Frontal cortex (tissue), 3 donors: ENCODE measurements at regions not wholly inside any gene's neighbourhood (a gene's known extent, or its start where the extent isn't known, plus 50 kb on each side); places are given as distances from the start of the nearest gene placed in this dataset.

ENCODE experiments used
- DNase-seq, 2 donors: peaks; one replicate each; pipeline ENCODE4 v3.0.0; 2012; ENCODE audit warnings: low spot score in 2 of 2
- FAIRE-seq: peaks from 2 replicates; lab custom pipeline; 2012; peaks lifted over from hg19 to GRCh38; lab: Jason Lieb, UNC
- donor health status: control.
- donor health status: control.
- donor health status: control.

DNA sequence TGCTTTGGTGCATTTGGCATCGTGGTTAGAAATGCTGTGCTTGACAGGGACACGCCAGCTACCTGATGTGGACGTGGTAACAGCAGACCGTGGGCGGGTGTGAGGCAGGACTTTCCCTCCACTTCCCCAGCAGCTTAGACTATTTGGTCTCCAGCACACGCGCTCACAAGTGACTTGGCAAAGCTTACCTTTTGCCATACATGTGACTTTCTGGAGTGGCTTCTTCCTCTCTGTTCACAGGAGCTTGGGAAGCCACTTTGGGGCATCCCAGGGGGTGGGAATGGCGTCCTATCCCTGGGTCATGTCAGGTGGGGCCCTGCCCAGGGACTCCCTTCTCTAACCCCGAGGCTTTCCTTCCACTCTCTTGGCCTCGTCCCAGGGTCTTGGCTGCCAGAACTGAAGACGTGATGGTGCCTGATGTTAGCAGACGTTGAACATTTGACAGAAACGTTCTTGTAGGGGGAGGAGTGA, 228.7 kb upstream of the KLF6 start:
- DNase-seq (no peak), FAIRE-seq (no peak)

DNA sequence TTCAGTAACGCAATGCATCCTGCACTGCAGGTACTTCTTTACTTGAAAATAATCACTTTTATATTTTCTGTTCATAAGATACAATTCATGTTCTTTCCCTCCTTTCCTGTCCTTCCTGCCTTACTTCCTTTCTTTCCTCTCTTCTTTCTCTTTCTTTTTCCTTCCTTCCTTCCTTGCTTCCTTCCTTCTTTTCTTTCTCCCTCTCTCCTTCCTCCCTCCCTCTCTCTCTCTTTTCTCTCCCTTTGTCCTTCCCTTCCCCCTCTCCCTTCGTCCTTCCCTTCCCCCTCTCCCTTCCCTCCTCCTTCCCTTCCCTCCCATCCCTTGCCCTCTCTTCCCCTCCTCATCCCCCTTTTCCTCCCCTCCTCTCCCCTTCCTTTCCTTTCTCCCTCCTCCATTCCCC, 227.8 kb upstream of the KLF6 start:
- FAIRE-seq, result no peak
- DNase-seq, result no peak

DNA sequence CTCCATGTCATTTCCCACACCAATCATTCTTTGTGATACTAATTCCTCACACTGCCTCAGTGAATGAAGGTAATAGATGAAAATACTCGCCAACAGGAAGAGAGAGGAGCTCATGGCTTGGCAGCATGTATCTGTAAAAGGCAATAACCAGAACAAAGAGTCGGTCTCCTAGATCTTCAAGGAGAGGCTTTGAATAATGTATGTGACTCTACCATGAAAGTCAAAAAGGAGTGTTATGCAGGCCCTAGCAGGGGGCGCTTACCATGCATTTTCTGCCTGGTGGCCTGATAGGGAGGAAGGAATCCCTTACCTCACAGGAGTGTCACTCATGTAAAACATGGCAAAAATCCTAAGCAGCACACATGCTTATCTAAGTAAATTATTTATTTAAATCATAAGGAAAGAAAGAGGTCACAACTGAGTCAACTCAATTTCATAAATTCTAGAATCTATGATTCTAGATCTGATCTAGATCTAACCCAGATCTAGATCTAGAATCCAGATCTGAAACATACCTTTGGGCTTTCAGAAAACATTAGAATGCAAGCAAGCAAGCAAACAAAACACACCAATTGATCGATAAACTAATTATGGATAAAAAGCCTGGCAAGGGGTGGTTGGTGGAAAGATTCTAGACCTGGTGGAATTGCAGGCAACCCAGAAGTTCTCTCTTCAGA, 226.3 kb upstream of the KLF6 start:
- DNase-seq (no peak), FAIRE-seq (no peak)

DNA sequence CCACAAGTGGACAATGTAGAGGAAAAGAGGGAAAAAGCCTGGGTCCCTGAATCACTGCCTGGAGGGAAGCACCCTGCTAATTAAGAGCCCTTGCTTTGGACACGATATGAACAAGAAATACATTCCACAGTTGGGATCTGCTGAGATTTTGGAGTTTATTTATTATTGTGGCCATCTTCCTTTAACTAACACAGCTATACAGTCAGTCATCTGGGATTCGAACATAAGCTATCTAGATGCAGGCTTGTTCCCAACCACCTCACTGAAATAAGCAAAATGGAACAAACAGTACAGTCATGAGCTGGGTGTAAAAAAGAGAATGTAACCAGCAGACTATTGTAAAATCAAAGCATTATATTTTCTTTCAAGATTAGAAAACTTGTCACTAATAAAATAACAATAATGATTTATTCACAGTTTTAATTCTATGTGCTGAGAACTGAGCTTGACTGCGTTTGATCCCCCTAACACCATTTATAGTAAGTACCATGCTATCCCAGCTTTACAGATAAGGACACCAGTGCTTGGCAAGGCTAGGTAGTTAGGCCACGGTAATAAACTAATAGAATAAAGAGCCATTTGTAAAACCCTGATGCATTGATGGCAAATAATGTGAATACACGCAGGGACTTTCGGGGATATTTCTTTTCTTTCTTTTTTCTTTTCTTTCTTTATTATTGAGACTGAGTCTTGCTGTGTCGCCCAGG, 223.8 kb upstream of the KLF6 start:
- FAIRE-seq (no peak), DNase-seq (no peak)

- DNase-seq, result no peak
- FAIRE-seq, result no peak
Observed at GRCh38 chr10:4007771-4008170, 222.8 kb upstream of the KLF6 start.

DNA sequence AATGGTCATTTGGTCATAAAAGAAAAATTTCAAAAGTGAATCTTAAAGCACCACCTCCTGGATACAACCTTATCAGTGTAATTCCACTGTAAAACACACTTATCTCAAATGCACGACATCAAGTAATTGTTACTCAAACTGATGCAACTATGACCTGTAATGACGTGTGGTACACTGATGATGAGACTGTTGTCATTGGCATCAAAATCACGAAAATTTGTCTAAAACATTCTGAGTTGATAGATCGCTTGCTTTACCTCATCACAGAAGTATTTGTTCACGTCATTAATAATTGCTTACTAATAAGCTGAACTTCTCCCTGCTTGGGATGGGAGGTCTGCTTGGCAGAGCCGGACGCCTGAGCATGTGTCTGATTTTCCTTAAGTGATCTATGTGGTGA, 221.8 kb upstream of the KLF6 start:
- FAIRE-seq (no peak), DNase-seq (no peak)

DNA sequence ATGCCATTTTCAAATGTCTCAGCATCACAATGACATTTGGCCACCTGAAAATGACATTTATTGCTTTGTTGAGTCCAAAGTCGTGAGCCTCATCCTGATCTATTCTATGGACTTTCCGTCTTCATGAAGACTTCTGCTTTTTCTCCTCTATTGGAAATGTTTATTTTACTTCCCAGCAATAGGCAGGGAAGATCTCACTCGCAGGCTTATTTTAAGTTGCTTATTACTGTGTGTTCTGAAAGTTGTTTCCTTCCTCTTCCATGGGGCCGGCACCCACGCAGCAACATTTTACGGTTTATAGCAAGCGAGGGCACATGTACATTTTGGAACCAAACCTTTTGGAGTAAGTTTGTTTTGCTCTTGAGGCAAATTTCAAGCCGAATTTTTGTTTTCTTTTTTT, 221.0 kb upstream of the KLF6 start:
- no peak for DNase-seq

GRCh38 chr10:4004990-4005389, 220.0 kb upstream of the KLF6 start:
- DNase-seq, result no peak
- no peak for FAIRE-seq

More for the DNA sequence above, 221.0 kb upstream of the KLF6 start:
- no peak for FAIRE-seq

DNA sequence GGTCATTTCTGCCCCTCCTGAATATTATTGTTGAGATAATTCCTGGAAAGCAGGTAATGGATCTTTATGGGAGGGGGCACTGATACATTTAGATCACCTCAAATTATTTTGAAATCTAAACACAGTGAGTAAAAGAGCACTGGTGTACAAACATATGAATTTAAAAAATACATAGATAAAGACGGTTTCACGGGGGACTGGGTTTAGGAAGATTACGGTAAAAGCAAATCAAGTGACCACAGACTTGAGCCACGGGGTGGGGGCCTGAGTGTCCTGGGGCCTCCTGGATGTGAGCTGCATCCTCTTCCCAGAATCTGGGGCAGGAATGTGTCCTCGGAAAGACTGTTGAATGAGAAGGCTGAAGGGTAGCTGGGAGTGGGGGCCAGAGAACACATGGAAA, 219.1 kb upstream of the KLF6 start:
- DNase-seq (no peak), FAIRE-seq (no peak)

DNA sequence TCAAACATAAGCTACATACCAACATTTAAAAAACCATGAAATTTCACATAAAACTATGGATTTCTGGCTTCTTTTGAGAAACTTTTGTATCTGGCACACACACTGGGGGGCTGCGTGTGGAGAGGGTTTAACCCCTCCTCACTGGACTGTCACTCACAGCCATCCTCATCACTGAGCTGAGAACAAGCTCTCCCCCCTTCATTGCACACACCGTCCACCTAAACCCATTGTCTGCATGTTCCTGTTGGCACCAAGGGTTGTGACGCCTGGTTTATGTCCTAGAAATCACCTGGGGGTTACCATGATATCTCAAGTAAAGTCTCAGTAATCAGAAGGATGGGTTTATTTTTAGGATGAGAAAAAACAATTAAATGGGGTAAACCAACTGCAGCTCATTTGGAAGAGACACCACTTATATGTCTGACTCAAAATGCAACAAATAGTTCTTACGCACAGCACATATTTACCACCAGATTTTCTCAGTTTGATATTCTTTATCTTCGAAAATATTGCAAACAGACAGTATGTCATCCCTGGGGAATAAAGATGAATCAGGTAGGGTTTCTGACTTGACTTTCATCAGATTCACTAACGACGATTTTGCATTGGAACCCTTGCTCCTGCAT, 218.5 kb upstream of the KLF6 start:
- DNase-seq (no peak), FAIRE-seq (no peak)

GRCh38 chr10:4001811-4002210, 216.8 kb upstream of the KLF6 start:
- no peak for DNase-seq
- FAIRE-seq, result no peak

GRCh38 chr10:3999642-4000041, 214.6 kb upstream of the KLF6 start:
- FAIRE-seq, result no peak
- DNase-seq, result no peak

DNA sequence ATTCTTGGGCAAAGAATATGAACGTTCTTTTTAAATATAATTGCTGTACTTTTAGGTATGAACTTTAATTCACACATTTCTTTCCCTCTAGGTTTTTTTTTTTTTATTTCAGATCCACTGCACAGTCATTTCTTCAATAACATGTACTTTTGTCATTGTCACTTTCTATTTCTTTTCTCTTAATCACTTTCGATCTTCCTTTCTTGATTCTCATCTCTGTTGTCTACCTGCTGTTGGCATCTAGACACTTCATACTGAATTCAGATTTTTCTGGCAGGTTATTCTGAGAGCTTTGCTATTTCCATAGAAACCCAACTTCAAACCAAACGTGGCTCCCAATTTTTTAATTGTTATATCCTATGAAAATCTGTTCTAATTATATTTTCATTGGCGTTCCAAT, 211.7 kb upstream of the KLF6 start:
- DNase-seq (no peak), FAIRE-seq (no peak)

DNA sequence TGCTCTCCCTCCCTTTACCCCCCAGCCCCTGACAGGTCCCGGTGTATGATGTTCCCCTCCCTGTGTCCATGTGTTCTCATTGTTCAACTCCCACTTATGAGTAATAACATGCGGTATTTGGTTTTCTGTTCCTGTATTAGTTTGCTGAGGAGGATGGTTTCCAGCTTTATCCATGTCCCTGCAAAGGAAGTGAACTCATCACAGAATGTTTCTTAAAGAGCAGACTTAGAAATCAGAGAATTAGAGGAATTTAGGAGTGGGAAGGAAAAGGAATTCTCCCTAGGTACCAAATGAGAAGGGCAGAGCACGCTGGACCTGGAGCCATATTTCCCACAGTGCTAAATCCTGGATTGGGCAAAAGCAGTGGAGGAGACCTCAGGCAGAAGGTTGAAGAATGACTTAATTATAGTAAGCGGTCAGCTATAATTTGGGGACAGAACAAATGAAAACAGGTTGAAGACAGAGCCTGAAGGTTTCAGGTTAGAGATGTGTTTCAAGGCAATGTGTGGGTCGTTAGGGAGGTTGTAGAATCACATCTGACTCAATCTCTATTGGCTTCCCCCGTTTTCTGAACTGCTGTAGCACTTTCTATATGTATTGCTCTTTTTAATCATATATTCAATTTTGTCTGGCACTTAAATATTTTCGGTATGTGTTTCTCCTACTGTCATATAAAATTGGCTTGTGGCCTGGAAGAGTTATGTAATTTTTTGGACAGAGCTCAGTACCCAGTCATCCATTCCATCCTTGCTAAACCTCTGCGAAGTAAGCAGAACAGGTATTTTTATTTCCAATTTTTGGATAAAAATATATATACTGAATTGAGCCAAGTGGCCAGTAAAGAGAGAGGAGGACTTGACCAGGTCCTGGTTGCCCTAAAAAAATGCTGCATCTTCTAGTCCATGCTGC, 210.5 kb upstream of the KLF6 start:
- no peak for FAIRE-seq
- DNase-seq, result no peak

- FAIRE-seq (no peak), DNase-seq (no peak)
Observed at GRCh38 chr10:3992382-3993178, 207.6 kb upstream of the KLF6 start.

GRCh38 chr10:3990307-3990706, 205.3 kb upstream of the KLF6 start:
- FAIRE-seq (no peak), DNase-seq (no peak)

DNA sequence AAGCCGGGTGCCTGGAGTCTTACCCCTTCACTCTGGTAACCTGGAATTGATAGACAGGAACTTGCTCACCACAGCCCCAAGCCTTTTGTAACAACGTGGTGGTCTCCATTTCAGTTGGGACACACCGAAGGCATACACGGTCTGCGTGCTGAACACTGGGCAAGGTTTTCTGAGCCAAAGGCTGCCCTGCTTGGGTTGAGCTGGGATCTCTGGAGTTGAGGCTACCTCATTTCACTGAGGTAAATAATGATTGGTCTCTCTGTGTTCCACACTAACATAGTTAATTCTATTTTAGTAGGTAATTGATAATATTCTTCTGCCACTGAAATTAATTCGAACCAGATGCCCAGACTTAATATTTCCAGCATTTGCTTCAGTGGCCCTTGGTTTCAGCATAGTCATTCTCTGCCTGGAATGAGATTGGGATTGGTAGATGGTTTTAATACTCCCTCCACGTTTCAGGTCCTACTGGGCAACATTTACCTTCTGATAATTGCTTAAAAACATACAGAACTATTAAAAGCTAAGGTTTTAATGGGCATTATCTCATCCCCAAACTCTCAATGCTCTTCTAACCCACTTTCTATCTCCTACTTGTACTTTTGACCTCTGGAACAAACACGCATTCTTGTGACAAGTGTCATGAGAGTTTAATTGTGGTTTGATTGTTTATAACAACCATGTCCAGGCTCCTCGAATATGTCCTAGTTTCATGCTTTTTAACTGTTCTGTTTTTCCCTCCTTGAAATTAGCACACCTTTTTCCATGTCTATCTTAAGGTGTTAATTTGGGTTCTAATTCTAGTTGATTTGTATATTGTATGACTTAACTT, 202.3 kb upstream of the KLF6 start:
- FAIRE-seq (no peak), DNase-seq (no peak)

GRCh38 chr10:3986493-3987142, 201.6 kb upstream of the KLF6 start:
- DNase-seq, result no peak
- no peak for FAIRE-seq
